Activated CD8-positive, alpha-beta memory T cell treated with anti-CD3 and anti-CD28 coated beads, Interleukin-2, amount 50 U/mL, for 1 hour (primary cell): ENCODE measurements at regions not wholly inside any gene's neighbourhood (a gene's known extent, or its start where the extent isn't known, plus 50 kb on each side); places are given as distances from the start of the nearest gene placed in this dataset.

ENCODE experiments used
- DNase-seq: peaks from one replicate; pipeline ENCODE4 v3.0.0-alpha.2; 2020; ENCODE audit errors: extremely low read depth

GRCh38 chr2:19748711-19749506 is 152.9 kb downstream of the TTC32 start:
- no peak for DNase-seq

- DNase-seq, result no peak
These were observed 153.8 kb downstream of the TTC32 start for GRCh38 chr2:19748073-19748375.

GRCh38 chr2:19747310-19748072 is 154.3 kb downstream of the TTC32 start:
- DNase-seq, result no peak

- no peak for DNase-seq
These were observed 155.0 kb downstream of the TTC32 start for GRCh38 chr2:19746611-19747309.

GRCh38 chr2:19746137-19746600 is 155.6 kb downstream of the TTC32 start:
- no peak for DNase-seq

GRCh38 chr2:19745318-19746136 is 156.3 kb downstream of the TTC32 start:
- no peak for DNase-seq

- DNase-seq, result no peak
These were observed 157.2 kb downstream of the TTC32 start for GRCh38 chr2:19744456-19745199.

GRCh38 chr2:19743641-19744040 is 158.1 kb downstream of the TTC32 start:
- DNase-seq, result no peak

- no peak for DNase-seq
These were observed 158.9 kb downstream of the TTC32 start for GRCh38 chr2:19742872-19743271.

GRCh38 chr2:19739256-19739655 is 162.5 kb downstream of the TTC32 start:
- DNase-seq, result no peak

GRCh38 chr2:19738707-19739106 is 163.1 kb downstream of the TTC32 start:
- DNase-seq, result no peak

GRCh38 chr2:19736191-19736831 is 165.5 kb downstream of the TTC32 start:
- DNase-seq, result no peak

- DNase-seq, result no peak
These were observed 167.8 kb downstream of the TTC32 start for GRCh38 chr2:19733951-19734425.

- DNase-seq, result no peak
These were observed 168.4 kb downstream of the TTC32 start for GRCh38 chr2:19733390-19733789.

- DNase-seq, result no peak
These were observed 169.5 kb downstream of the TTC32 start for GRCh38 chr2:19732255-19732654.

GRCh38 chr2:19731515-19731914 is 170.3 kb downstream of the TTC32 start:
- DNase-seq, result no peak

GRCh38 chr2:19731037-19731436 is 170.7 kb downstream of the TTC32 start:
- no peak for DNase-seq

- no peak for DNase-seq
These were observed 173.7 kb downstream of the TTC32 start for GRCh38 chr2:19728125-19728524.

GRCh38 chr2:19725392-19725791 is 176.4 kb downstream of the TTC32 start:
- DNase-seq, result no peak

- DNase-seq, result no peak
These were observed 178.8 kb downstream of the TTC32 start for GRCh38 chr2:19723021-19723420.
